GM12892 (cell line): ENCODE measurements at regions not wholly inside any gene's neighbourhood (a gene's known extent, or its start where the extent isn't known, plus 50 kb on each side); places are given as distances from the start of the nearest gene placed in this dataset.

Experiments used
- DNase-seq: peaks from one replicate; pipeline ENCODE4 v3.0.0; 2011; ENCODE audit not compliant: insufficient read length
- FAIRE-seq: peaks from 2 replicates; lab custom pipeline; 2011; peaks lifted over from hg19 to GRCh38; lab: Jason Lieb, UNC
- POLR2A ChIP-seq: IDR thresholded peaks from 2 replicates; pipeline ENCODE4 v1.6.1; 2011; ENCODE audit warnings: low read depth, low read length, control low read depth
- POLR2AphosphoS5 ChIP-seq: IDR thresholded peaks from 2 replicates; pipeline ENCODE4 v1.6.1; 2011; ENCODE audit warnings: low read depth, low read length, control low read depth
- TAF1 ChIP-seq: IDR thresholded peaks from 2 replicates; pipeline ENCODE4 v1.6.1; 2011; ENCODE audit warnings: low read depth, mild to moderate bottlenecking, control low read depth, low read length, borderline replicate concordance

DNA sequence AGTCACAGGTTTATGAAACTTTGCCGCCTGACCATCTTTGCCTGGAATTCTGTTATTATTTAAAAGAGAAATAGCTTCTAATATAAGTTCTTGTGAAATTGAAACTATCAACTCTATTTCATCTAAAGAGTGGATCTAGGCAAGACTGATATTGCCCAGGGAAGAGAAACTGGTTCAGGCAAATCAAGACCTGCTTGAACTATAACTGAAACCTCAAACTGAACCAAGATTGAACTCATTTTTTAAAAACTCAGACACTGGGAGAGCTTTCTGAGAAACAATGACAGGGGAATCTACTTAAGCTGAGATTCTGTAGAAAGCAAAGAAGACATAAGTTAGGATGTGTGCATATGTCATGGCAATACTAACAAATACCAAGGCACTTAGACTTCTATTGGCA, 815.8 kb downstream of the BRINP1 start:
- no peak for TF ChIP-seq POLR2AphosphoS5
- TF ChIP-seq TAF1, result no peak
- no peak for TF ChIP-seq POLR2A
- DNase-seq, result no peak
- no peak for FAIRE-seq

- TF ChIP-seq POLR2A (no peak), POLR2AphosphoS5 (no peak), TAF1 (no peak)
- FAIRE-seq (no peak), DNase-seq (no peak)
Observed at GRCh38 chr9:118554987-118555386, 814.2 kb downstream of the BRINP1 start.

DNA sequence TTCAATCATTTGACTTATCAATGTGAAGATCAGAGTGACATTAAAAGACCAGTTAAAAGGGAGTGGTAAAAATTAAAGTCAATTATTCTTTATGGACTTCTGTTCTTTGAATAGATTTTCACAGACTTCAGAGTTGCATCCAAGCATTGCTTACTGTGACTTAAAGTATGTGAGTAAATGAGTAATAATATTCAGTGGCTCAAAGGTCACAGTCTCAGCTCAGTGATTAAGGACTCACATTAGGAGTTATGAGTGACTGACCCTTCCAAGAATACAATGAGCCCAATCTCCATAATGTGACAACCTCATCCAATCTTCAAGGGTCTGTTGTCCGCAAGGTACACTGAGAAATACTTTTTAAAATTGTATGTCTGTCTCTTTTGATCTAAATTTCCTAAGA, 811.2 kb downstream of the BRINP1 start:
- no peak for DNase-seq
- FAIRE-seq, result no peak
- TF ChIP-seq POLR2AphosphoS5 (no peak), TAF1 (no peak), POLR2A (no peak)

- DNase-seq (no peak), FAIRE-seq (no peak)
- TF ChIP-seq POLR2AphosphoS5 (no peak), POLR2A (no peak), TAF1 (no peak)
Observed at GRCh38 chr9:118558891-118559290, 810.3 kb downstream of the BRINP1 start.

DNA sequence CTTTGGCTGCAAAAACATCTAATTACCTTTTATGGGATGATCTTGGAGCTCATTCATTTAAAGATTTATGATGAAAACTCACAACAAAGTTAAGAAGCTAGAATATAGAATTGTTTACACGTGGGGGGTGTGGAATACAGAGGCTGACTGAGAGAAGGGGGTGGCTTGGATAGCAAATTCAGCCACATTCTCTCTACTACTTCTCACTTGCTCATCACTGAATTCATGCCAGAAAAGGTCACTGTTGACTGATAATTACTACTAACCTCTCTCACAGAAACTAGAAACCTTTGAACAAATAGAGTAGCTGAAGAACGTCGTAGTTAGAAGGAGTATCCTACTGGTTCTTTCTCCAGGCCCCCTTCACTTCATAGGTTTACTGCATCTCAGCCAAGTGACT, 808.2 kb downstream of the BRINP1 start:
- no peak for TF ChIP-seq POLR2AphosphoS5
- no peak for TF ChIP-seq POLR2A
- TF ChIP-seq TAF1, result no peak
- DNase-seq (no peak), FAIRE-seq (no peak)

DNA sequence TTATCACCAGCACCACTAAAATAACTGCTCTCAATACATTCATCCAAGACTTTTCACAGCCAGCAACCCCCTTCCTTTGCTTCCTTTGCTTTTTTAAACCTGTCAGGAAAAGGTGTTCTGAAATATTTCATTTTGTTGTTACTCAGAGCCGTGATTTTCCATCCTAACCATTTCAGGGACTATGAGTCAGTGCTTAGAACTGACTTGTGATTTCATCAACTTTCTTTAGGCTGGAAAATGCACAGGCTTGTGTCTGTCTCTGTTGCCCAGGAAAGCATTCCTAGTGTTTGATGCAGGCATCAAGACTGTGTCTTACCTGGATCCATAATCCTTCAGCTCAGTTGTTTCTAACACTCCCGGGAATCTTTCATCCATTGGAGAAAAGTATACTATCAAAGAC, 805.6 kb downstream of the BRINP1 start:
- DNase-seq (no peak), FAIRE-seq (no peak)
- no peak for TF ChIP-seq TAF1
- no peak for TF ChIP-seq POLR2A
- TF ChIP-seq POLR2AphosphoS5, result no peak

DNA sequence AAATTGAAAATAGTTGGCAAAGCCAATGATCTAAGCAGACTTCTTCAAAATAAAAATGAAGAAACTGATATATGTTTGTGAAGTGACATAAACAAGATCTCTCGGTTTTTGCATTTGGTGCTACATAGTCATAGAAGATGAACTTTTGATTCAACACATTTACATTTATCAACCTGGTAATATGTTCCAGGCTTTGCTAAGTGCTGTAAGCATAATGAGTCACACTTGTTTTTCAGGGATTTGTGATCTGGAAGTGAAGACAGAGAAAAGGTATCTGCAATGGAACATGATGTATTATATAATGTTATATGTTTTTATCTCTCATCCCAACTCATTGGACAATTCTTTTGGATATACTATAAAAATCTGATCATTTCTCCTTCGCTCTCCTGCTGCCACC, 801.4 kb downstream of the BRINP1 start:
- TF ChIP-seq POLR2AphosphoS5, result no peak
- TF ChIP-seq POLR2A, result no peak
- TF ChIP-seq TAF1, result no peak
- FAIRE-seq, result no peak
- DNase-seq, result no peak

DNA sequence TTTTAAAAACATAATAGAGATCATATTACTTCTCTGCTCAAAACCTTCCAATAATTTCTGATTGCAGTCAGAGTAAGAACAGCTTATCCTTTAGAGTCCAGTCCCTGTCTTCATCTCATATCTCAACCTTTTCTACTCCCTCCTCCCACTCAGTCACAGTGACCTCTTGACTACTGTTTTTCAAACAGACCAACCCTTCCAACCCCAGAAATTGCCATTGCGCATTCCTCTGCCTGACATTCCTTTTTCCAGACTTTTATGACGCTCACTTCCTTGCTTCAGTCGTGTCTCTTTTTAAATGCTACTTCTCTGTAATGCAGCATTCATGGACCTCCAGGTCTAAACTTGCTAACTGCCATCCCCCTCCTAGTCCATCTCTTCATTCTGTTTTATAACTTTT, 800.5 kb downstream of the BRINP1 start:
- FAIRE-seq (no peak), DNase-seq (no peak)
- no peak for TF ChIP-seq POLR2AphosphoS5
- no peak for TF ChIP-seq POLR2A
- TF ChIP-seq TAF1, result no peak

- FAIRE-seq (no peak), DNase-seq (no peak)
- TF ChIP-seq POLR2AphosphoS5, result no peak
- no peak for TF ChIP-seq POLR2A
- TF ChIP-seq TAF1, result no peak
Observed at GRCh38 chr9:118569148-118569547, 800.1 kb downstream of the BRINP1 start.

GRCh38 chr9:118570066-118570465, 799.2 kb downstream of the BRINP1 start:
- TF ChIP-seq POLR2AphosphoS5, result no peak
- no peak for DNase-seq
- no peak for FAIRE-seq

- DNase-seq, result no peak
- FAIRE-seq, result no peak
- TF ChIP-seq POLR2A (no peak), TAF1 (no peak), POLR2AphosphoS5 (no peak)
Observed at GRCh38 chr9:118575341-118576070, 793.7 kb downstream of the BRINP1 start.

- DNase-seq (no peak), FAIRE-seq (no peak)
- TF ChIP-seq POLR2A (no peak), TAF1 (no peak), POLR2AphosphoS5 (no peak)
Observed at GRCh38 chr9:118577121-118577520, 792.1 kb downstream of the BRINP1 start.
